ENCODE measurements at regions not wholly inside any gene's neighbourhood (a gene's known extent, or its start where the extent isn't known, plus 50 kb on each side); places are given as distances from the start of the nearest gene placed in this dataset.
"Not testable (repeated sequence)": the region's sequence is repeated elsewhere in the genome, so short reads cannot be mapped to it uniquely, and the experiment has no call there.

DNA sequence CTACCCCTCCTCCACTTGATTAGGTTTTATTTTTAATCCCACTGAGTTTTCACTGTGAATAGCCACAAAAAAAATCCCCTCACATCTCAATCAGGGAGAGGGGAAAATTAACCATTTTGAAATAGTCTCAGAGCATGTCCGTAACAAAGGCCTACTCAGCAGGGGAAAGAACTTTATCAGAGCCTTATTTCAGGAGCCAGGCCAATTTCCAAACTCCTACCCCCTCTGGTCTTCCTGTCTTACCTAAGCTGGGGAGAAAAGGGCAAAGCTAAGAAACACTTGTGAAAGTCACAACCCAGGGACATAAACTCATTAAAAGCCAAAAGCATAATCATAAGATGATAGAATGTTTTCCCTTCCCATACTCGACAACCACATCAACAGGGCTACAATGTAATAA is 260.3 kb upstream of the DIO3 start:
- no peaks in the 10 kb centered on the region for H3K36me3 ChIP-seq
- DNase-seq, result no peak
- H3K27ac ChIP-seq, result no peak overlapping the region
- H3K27me3 ChIP-seq, result no peaks in the 10 kb centered on the region
- no peak for TF ChIP-seq POLR2A (IDR thresholded peaks at IDR 0.05)
- TF ChIP-seq, protein P1, sequence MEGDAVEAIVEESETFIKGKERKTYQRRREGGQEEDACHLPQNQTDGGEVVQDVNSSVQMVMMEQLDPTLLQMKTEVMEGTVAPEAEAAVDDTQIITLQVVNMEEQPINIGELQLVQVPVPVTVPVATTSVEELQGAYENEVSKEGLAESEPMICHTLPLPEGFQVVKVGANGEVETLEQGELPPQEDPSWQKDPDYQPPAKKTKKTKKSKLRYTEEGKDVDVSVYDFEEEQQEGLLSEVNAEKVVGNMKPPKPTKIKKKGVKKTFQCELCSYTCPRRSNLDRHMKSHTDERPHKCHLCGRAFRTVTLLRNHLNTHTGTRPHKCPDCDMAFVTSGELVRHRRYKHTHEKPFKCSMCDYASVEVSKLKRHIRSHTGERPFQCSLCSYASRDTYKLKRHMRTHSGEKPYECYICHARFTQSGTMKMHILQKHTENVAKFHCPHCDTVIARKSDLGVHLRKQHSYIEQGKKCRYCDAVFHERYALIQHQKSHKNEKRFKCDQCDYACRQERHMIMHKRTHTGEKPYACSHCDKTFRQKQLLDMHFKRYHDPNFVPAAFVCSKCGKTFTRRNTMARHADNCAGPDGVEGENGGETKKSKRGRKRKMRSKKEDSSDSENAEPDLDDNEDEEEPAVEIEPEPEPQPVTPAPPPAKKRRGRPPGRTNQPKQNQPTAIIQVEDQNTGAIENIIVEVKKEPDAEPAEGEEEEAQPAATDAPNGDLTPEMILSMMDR (IDR thresholded peaks at IDR 0.05), result no peak
- no peak overlapping the region for H3K4me3 ChIP-seq
- H3K9me3 ChIP-seq, result no peaks in the 10 kb centered on the region
- H3K4me1 ChIP-seq, result no peaks in the 10 kb centered on the region

DNA sequence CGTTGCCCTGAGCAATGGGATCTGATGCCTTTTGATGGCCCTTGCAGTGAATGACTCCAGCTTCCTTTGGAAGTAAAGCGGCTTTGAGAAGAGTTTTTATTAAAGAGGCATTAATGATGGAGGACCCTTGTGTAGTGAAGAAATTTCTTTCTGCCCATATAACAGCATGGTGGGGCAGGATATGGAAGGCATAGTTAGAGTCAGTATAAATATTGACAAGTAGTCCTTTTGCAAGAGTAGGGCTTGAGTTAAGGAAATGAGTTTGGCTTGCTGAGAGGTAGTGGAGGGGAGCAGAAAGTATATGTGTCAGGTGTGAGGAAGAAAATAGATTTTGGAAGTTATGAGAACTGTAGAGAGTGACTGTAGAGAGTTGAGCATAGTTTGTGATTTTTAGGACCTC is 254.1 kb upstream of the DIO3 start:
- not testable (repeated sequence) for DNase-seq, H3K4me3 ChIP-seq, H3K36me3 ChIP-seq, H3K9me3 ChIP-seq, H3K27ac ChIP-seq, H3K27me3 ChIP-seq, H3K4me1 ChIP-seq

DNA sequence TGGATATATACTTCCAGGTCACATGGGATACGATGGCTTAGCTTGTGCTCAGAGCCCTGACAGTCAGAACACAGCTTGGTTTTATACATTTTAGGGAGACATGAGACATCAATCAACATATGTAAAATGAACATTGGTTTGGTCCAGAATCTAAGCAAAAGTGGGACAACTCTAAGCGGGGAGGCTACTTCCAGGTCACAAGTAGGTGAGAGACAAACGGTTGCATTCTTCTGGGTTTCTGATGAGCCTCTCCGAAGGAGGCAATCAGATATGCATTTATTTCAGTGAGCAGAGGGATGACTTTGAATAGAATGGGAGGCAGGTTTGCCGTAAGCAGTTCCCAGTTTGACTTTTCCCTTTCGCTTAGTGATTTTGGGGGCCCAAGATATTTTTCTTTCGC is 250.1 kb upstream of the DIO3 start:
- not testable (repeated sequence) for DNase-seq, H3K4me3 ChIP-seq, H3K27me3 ChIP-seq, H3K9me3 ChIP-seq, H3K36me3 ChIP-seq, H3K27ac ChIP-seq, H3K4me1 ChIP-seq

DNA sequence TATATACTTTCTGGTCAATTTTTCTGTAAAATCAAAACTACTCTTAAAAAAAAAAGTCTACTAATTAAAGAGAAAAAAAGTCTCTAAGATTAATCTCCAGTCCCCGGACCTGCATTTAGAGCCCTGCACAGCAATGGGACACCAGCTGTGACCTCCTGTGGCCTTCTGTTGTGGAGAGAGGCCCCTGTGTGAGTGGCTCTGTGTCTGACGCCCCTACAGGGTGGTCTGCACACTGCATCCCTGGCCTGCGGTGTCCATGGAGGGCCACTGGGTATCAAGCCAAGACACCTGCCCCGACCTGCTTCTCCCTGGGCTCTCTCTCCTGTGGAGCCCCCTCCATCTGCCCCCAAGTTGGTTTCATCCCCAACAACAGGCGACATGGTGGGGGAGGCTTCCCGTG is 248.0 kb upstream of the DIO3 start:
- Histone ChIP-seq H3K4me1 (no peaks in the 10 kb centered on the region), H3K36me3 (no peaks in the 10 kb centered on the region), H3K27me3 (no peaks in the 10 kb centered on the region), H3K9me3 (peaks cover 0 to 11% (median 0%) of the 10 kb centered on the region in 4 donors), H3K4me3 (no peak overlapping the region), H3K27ac (no peak overlapping the region)
- TF ChIP-seq, protein P1 (IDR thresholded peaks at IDR 0.05), result no peak
- TF ChIP-seq POLR2A (IDR thresholded peaks at IDR 0.05), result no peak
- DNase-seq, result no peak

DNA sequence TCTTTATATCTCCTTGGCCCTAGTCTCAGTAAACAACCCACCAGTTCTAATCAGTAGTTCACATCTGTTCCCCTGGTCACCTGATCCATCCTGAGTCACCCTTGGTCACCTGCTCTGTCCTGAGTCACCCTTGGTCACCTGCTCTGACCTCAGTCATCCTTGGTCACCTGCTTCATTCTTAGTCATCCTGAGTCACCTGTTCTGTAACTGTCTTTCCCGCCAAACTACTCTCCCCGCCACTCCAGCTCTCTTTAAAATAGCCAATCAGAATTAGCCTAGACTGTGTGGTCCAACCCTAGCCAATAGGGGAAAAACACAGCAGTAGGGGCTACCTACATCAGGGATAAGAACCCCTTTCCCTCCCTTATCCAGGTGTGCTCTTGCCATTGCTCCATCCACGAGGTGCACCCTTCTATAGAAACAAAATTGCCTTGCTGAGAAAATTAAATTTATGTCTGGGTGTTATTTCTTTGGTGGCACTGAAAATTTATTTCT is 245.4 kb upstream of the DIO3 start:
- no peak for DNase-seq
- Histone ChIP-seq H3K27ac (no peak overlapping the region), H3K36me3 (no peaks in the 10 kb centered on the region), H3K9me3 (peaks cover 0 to 11% (median 0%) of the 10 kb centered on the region in 4 donors), H3K27me3 (no peaks in the 10 kb centered on the region), H3K4me1 (no peaks in the 10 kb centered on the region), H3K4me3 (no peak overlapping the region)
- TF ChIP-seq, protein P1 (IDR thresholded peaks at IDR 0.05), result no peak
- no peak for TF ChIP-seq POLR2A (IDR thresholded peaks at IDR 0.05)

DNA sequence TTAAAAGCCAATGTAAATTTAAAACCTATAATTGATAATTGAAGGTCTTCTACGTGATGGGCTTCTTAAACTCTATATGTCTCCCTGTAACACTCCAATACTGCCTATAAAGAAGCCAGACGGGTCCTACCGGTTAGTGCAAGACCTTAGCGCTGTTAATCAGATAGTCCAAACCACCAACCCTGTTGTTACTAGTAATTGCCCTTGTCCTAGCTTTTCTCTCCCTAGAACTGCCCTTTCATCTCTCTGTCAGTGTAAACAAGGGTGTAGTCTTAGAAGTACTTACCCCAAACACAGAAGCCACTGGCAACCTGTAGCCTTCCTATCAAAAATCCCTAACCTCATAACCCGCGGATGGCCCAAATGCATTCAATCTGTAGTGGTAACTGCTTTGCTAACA is 243.0 kb upstream of the DIO3 start:
- Histone ChIP-seq H3K9me3 (peaks cover 0 to 11% (median 0%) of the 10 kb centered on the region in 4 donors), H3K4me3 (no peak overlapping the region), H3K27me3 (no peaks in the 10 kb centered on the region), H3K36me3 (no peaks in the 10 kb centered on the region), H3K4me1 (no peaks in the 10 kb centered on the region), H3K27ac (no peak overlapping the region)
- no peak for TF ChIP-seq POLR2A (IDR thresholded peaks at IDR 0.05)
- TF ChIP-seq, protein P1 (IDR thresholded peaks at IDR 0.05), result no peak
- DNase-seq, result no peak

DNA sequence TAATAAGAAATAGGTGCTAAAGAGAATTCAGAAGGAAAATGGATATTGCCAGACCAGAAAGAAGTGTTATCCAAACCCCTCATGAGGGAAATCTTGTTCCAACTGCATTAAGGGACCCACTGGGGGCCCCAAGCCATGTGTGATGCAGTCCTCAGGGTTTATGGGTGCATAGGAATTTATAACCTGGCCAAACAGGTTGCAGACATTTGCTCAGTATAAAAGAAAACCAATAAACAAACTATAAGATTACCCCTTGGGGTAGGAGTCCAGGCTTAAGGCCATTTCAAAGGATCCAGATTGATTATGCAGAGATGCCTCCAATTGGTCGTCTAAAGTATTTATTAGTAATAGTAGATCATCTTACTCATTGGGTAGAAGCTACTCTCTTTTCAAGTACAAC is 240.9 kb upstream of the DIO3 start:
- TF ChIP-seq, protein P1 (IDR thresholded peaks at IDR 0.05), result no peak
- no peak for TF ChIP-seq POLR2A (IDR thresholded peaks at IDR 0.05)
- no peak for DNase-seq
- no peaks in the 10 kb centered on the region for H3K27me3 ChIP-seq
- no peak overlapping the region for H3K4me3 ChIP-seq
- H3K9me3 ChIP-seq, result peaks cover 0 to 11% (median 0%) of the 10 kb centered on the region in 4 donors
- no peak overlapping the region for H3K27ac ChIP-seq
- H3K36me3 ChIP-seq, result no peaks in the 10 kb centered on the region
- H3K4me1 ChIP-seq, result no peaks in the 10 kb centered on the region
